Thyroid gland (tissue), 4 donors: ENCODE measurements at regions not wholly inside any gene's neighbourhood (a gene's known extent, or its start where the extent isn't known, plus 50 kb on each side); places are given as distances from the start of the nearest gene placed in this dataset.

Source experiments
- POLR2A ChIP-seq, 2 donors: fragments of 450-650 bp; IDR thresholded peaks; one replicate each; pipeline ENCODE4 v1.6.1; 2017; ENCODE audit warnings: antibody characterized with exemption in 2 of 2, mild to moderate bottlenecking in 2 of 2, moderate library complexity in 1 of 2
- TF ChIP-seq, protein P1 (sequence below), 6 experiments: fragments of 200-600 bp in 3 of 6; fragments of 450-650 bp in 3 of 6; sonication (generic) in 3 of 6; IDR thresholded peaks; one replicate each; pipeline ENCODE4 v1.5.1; 2016 to 2019; ENCODE audit warnings: antibody characterized with exemption in 6 of 6, mild to moderate bottlenecking in 2 of 6, inconsistent platforms in 1 of 6, moderate library complexity in 1 of 6

- TF ChIP-seq, protein P1, sequence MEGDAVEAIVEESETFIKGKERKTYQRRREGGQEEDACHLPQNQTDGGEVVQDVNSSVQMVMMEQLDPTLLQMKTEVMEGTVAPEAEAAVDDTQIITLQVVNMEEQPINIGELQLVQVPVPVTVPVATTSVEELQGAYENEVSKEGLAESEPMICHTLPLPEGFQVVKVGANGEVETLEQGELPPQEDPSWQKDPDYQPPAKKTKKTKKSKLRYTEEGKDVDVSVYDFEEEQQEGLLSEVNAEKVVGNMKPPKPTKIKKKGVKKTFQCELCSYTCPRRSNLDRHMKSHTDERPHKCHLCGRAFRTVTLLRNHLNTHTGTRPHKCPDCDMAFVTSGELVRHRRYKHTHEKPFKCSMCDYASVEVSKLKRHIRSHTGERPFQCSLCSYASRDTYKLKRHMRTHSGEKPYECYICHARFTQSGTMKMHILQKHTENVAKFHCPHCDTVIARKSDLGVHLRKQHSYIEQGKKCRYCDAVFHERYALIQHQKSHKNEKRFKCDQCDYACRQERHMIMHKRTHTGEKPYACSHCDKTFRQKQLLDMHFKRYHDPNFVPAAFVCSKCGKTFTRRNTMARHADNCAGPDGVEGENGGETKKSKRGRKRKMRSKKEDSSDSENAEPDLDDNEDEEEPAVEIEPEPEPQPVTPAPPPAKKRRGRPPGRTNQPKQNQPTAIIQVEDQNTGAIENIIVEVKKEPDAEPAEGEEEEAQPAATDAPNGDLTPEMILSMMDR (IDR thresholded peaks at IDR 0.05): no peak
- no peak for TF ChIP-seq POLR2A (IDR thresholded peaks at IDR 0.05)
Observed at GRCh38 chr14:58947814-58948445, 240.5 kb upstream of the DAAM1 start.
